ENCODE measurements at regions not wholly inside any gene's neighbourhood (a gene's known extent, or its start where the extent isn't known, plus 50 kb on each side); places are given as distances from the start of the nearest gene placed in this dataset.

DNA sequence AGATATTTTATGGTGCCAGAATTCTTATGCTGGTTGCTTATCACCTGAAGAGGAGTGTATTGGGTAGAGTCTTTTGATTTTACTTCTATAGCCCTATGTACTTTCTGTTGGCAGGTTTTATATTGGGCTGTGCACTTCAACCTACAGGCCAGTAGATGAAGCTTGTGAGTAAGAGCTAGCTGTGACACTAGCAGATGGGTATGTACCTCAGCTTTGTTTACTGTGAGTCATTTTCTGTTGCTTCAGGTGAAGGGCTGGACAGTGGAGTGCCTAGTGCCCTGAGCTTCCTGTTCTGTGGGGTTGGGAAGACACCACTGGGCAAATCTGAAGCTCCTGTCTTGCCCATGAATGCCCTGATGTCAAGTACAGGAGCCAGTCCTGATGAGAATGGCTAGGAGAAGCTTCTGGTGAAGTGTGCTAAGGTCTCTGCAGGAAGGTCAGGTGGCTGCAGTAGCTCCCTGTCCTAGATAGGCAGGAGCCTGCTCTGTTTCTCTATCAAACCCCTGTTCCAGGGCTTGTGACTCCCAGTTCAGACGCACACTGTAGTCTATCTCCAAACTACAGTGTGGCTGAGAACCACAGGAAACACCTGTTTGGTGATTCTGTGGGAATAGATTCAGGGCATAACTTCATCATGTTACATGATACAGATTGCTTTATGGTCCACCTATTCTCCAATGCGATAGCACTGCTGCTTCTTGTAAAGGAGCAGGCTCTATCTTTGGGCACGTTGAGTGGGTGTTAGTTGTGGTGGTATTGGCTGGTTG is 755.7 kb downstream of the KCNA4 start:
- TF ChIP-seq TARDBP (IDR thresholded peaks at IDR 0.05) (no peak), BHLHE40 (IDR thresholded peaks at IDR 0.05; ENCODE audit: borderline replicate concordance) (no peak)
- TF ChIP-seq, protein P1, sequence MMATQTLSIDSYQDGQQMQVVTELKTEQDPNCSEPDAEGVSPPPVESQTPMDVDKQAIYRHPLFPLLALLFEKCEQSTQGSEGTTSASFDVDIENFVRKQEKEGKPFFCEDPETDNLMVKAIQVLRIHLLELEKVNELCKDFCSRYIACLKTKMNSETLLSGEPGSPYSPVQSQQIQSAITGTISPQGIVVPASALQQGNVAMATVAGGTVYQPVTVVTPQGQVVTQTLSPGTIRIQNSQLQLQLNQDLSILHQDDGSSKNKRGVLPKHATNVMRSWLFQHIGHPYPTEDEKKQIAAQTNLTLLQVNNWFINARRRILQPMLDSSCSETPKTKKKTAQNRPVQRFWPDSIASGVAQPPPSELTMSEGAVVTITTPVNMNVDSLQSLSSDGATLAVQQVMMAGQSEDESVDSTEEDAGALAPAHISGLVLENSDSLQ (IDR thresholded peaks at IDR 0.05): no peak
